SK-N-SH (cell line): ENCODE measurements at regions not wholly inside any gene's neighbourhood (a gene's known extent, or its start where the extent isn't known, plus 50 kb on each side); places are given as distances from the start of the nearest gene placed in this dataset.

Experiments used
- CHD2 ChIP-seq: fragments of 150-350 bp; IDR thresholded peaks from 2 replicates; pipeline ENCODE4 v1.6.1; 2018; ENCODE audit warnings: low read length; ENCODE audit not compliant: partially characterized antibody
- CTCF ChIP-seq: fragments of 200-600 bp; sonication (generic); IDR thresholded peaks from 2 replicates; pipeline ENCODE4 v1.6.1; 2017; ENCODE audit warnings: antibody characterized with exemption, mild to moderate bottlenecking, moderate library complexity
- ELF1 ChIP-seq: IDR thresholded peaks from 2 replicates; pipeline ENCODE4 v1.4.0; 2012
- EP300 ChIP-seq, 2 experiments: IDR thresholded peaks; 2 replicates each; pipeline versions ENCODE4 v1.4.0 to v1.6.1; 2012; ENCODE audit warnings: borderline replicate concordance in 1 of 2, low read depth in 1 of 2, low read length in 1 of 2
- EZH2phosphoT487 ChIP-seq: fragments of 200-600 bp; sonication (generic); IDR thresholded peaks from 2 replicates; pipeline ENCODE4 v1.6.1; 2017; ENCODE audit warnings: low read depth, mixed run types, mild to moderate bottlenecking, antibody characterized with exemption, moderate library complexity, borderline replicate concordance
- JUND ChIP-seq: IDR thresholded peaks from 2 replicates; pipeline ENCODE4 v1.4.0; 2012
- POLR2AphosphoS5 ChIP-seq: IDR thresholded peaks from 2 replicates; pipeline ENCODE4 v1.6.1; 2012; ENCODE audit warnings: low read depth, low read length
- RAD21 ChIP-seq: IDR thresholded peaks from 2 replicates; pipeline ENCODE4 v1.6.1; 2012; ENCODE audit warnings: mild to moderate bottlenecking, low read length
- RCOR1 ChIP-seq: fragments of 150-350 bp; IDR thresholded peaks from 2 replicates; pipeline ENCODE4 v1.6.1; 2017; ENCODE audit warnings: antibody characterized with exemption, low read length
- SIN3A ChIP-seq: IDR thresholded peaks from 2 replicates; pipeline ENCODE4 v1.6.1; 2012; ENCODE audit warnings: low read depth, mild to moderate bottlenecking, low read length, moderate library complexity, borderline replicate concordance
- TAF1 ChIP-seq: IDR thresholded peaks from 2 replicates; pipeline ENCODE4 v1.6.1; 2012; ENCODE audit warnings: low read depth, mild to moderate bottlenecking, low read length, moderate library complexity, borderline replicate concordance
- YY1 ChIP-seq: IDR thresholded peaks from 2 replicates; pipeline ENCODE4 v1.4.0; 2012; ENCODE audit warnings: low read depth, mild to moderate bottlenecking
- ZBTB33 ChIP-seq: IDR thresholded peaks from 2 replicates; pipeline ENCODE4 v1.4.0; 2012; ENCODE audit warnings: low read depth, borderline replicate concordance

GRCh38 chr1:187862506-187862905, 1033.8 kb downstream of the PLA2G4A start:
- no peak for TF ChIP-seq RAD21
- no peak for TF ChIP-seq ZBTB33
- no peak for TF ChIP-seq CTCF
- no peak for TF ChIP-seq POLR2AphosphoS5
- no peak for TF ChIP-seq SIN3A
- TF ChIP-seq EP300 (IDR thresholded peaks at IDR 0.05; ENCODE audit: borderline replicate concordance in 1 of 2, low read depth in 1 of 2, low read length in 1 of 2) = no peak
- no peak for TF ChIP-seq TAF1
- TF ChIP-seq JUND = no peak
- TF ChIP-seq YY1 = no peak
- no peak for TF ChIP-seq RCOR1
- TF ChIP-seq ELF1 = no peak
- TF ChIP-seq EZH2phosphoT487 = no peak
- no peak for TF ChIP-seq CHD2
